Pulmonary artery endothelial cell (primary cell): ENCODE measurements at regions not wholly inside any gene's neighbourhood (a gene's known extent, or its start where the extent isn't known, plus 50 kb on each side); places are given as distances from the start of the nearest gene placed in this dataset.
"Not testable (repeated sequence)": the region's sequence is repeated elsewhere in the genome, so short reads cannot be mapped to it uniquely, and the experiment has no call there.

Source experiments
- DNase-seq: peaks from one replicate; pipeline ENCODE4 v3.0.0-alpha.2; 2011; ENCODE audit warnings: low read depth, low spot score

- no peak for DNase-seq
These were observed 116.6 kb upstream of the TNRC6C start for GRCh38 chr17:77841742-77842527.

DNA sequence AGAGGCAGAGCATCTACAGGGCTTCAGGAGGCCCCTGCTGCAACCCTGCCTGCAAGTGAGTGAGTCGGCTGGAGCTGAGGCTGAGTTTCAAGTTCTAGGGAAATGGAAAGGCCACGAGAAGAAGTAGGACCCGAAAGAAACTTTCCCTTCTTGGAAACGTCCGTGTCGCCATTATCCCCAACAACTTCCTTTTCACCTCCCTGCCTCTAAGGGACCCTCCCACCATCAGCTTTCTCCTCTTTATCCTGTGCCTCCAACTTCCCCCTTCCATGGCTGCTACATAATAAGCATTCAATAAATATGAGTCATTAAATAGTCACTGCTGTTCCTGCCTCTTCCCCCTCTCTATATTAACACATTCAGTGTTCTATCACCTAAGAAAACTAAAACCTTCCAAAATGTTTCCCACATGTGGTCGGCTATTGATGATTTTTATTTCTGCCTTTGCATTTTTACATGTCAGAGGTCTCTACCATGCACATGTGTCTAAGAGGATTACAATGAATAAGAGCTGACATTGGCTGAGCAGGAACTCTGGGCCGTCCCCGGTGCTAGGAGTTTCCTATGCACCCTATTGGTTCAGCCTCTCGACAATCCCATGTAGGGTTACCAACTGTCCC is 115.9 kb upstream of the TNRC6C start:
- no peak for DNase-seq

GRCh38 chr17:77843255-77843895 is 115.1 kb upstream of the TNRC6C start:
- DNase-seq, result not testable (repeated sequence)

- no peak for DNase-seq
These were observed 114.6 kb upstream of the TNRC6C start for GRCh38 chr17:77843896-77844295.

GRCh38 chr17:77844681-77845080 is 113.8 kb upstream of the TNRC6C start:
- DNase-seq, result no peak

DNA sequence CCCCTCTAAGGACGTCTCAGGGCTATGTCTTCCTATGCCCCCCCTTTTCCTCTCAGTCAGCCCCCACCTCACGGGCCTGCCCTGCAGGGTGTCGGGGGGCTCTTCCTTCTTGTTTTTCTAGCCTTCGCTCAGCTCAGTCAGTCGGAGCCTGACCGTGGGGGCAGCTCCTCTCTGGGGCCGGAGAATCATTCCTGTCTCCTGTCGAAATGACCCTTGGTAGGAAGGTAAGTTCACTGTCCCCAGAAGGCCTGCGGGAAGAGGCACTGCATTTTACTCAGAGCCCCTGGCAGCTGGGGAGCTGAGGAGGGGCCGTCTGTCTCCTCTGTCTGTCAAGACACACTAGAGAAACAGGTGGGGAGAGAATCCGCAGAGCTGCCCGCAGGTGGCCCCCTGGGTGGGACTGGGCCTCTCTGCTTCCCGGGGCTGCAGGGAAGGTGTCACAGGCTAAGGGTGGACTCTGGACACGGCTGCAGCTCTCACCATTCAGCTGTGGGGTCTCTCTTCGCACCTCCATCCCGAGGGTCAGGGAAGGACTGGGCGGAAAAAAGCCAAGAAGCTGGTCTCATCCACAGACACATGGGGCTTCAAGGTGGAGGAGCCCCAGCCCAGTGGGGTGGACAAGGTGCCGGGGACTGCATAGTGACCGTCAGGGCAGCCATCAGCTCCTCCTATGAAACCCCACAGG is 112.8 kb upstream of the TNRC6C start:
- no peak for DNase-seq

- no peak for DNase-seq
These were observed 111.9 kb upstream of the TNRC6C start for GRCh38 chr17:77846531-77847085.

- no peak for DNase-seq
These were observed 111.0 kb upstream of the TNRC6C start for GRCh38 chr17:77847221-77848085.

- DNase-seq, result no peak
These were observed 110.2 kb upstream of the TNRC6C start for GRCh38 chr17:77848257-77848656.

DNA sequence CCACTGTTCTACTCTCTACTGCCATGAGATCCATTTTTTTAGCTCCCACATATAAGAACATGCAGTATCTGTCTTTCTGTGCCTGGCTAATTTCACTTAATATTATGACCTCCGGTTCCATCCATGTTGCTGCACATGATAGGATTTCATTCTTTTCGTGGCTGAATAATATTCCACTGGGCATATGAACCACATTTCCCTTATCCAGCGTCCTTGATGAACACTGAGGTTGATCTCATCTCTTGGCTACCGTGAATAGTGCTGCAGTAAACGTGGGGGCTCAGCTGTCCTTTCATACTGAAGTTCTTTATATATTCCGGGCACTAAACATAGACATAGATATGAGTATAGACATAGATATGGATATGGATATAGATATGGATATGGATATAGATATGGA is 109.3 kb upstream of the TNRC6C start:
- DNase-seq, result no peak

GRCh38 chr17:77851921-77852320 is 106.6 kb upstream of the TNRC6C start:
- DNase-seq, result no peak

GRCh38 chr17:77852731-77853130 is 105.8 kb upstream of the TNRC6C start:
- no peak for DNase-seq

DNA sequence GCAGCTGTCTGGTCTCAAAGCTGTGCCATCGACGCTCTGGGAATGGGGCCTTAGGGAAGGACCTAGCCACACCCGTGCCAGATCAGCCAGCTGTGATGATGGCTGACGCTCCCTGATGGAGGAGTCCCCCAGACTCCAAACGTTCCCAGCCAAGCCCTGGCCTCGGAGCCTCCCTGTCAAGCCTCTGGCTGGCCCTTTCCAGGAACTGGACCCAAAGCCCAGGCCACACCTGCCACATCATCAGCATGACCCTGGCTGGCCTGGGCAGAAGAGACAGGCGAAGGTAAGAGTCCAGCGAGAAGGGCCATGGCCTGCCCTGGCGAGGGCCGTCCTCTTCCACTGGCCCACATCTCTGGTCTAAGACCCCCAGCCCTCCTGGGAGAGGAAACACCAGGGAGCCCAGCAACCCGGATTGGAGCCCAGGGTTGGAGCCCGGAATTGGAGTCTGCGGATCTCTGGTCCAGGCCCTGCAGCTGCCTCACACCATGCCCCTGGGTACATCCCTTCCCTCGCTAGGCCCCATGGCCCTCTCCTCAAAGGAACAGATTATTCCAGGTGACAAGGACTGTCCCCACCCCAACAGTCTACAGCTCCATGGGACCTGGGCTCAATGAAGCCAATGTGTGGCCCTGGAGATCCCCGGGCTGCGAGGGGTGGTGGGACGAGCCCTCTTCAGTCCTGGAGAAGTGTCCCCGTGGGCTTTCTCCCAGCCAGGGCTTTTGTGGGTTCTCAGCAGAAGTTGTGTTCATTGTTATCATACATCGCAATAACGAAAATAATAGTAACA is 105.1 kb upstream of the TNRC6C start:
- no peak for DNase-seq

GRCh38 chr17:77854083-77854758 is 104.3 kb upstream of the TNRC6C start:
- no peak for DNase-seq

GRCh38 chr17:77854759-77855745 is 103.5 kb upstream of the TNRC6C start:
- no peak for DNase-seq

DNA sequence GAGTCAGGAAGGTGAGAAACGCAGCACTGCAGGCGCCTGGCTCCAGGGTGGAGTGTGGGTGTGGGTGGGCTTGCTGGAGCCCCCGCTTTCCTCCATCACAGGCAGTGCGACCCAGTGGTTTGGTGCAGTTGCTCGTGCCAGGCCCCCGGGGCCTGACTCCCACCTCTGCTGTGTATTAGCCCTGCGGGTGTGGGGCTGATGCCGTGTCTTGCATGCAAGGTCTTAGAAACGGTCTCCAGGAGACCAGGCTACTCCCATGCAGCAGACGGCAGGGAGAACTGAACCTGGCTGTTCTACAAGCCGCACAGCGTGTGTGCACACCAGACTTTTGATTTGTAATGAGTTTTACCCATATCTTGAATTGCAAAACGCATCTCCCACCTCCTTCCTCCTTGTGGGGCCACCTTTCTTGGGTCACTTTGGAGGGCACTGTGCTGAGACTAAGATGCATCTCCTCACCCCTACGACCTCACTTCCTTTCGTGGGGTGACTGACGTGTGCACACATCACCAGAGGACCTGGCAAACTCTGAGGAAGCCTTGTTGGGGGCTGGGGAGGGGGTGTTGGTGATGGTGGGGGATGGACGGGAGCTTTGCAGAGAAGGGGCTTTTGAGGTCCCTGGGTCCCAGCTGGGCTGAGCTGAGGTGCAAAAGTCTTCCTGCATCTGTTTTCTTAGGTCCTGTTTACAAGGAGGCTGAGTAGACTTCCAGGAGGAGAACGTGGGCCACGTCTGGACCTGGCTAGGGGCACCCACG is 101.8 kb upstream of the TNRC6C start:
- DNase-seq, result no peak

- no peak for DNase-seq
These were observed 101.3 kb upstream of the TNRC6C start for GRCh38 chr17:77857306-77857555.

DNA sequence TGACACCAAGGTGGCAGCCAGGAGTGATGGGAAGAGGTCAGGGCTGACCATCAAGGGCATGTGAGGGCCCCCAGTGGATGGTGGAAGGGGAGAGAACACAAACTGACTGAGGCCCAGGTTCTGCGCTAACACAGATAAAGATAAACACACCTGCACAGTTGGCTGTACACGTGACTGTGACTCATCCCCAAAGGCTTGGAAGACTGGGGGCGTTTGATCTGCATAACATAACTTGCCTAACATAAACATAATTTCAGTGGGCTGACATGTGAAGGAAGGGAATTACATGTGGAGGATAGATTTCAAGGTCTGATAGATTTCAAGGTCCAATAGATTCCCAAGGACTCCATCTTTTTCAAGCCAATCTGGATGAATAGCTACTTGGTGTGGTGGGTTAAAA is 100.9 kb upstream of the TNRC6C start:
- DNase-seq, result no peak
